ENCODE measurements at regions not wholly inside any gene's neighbourhood (a gene's known extent, or its start where the extent isn't known, plus 50 kb on each side); places are given as distances from the start of the nearest gene placed in this dataset.

DNA sequence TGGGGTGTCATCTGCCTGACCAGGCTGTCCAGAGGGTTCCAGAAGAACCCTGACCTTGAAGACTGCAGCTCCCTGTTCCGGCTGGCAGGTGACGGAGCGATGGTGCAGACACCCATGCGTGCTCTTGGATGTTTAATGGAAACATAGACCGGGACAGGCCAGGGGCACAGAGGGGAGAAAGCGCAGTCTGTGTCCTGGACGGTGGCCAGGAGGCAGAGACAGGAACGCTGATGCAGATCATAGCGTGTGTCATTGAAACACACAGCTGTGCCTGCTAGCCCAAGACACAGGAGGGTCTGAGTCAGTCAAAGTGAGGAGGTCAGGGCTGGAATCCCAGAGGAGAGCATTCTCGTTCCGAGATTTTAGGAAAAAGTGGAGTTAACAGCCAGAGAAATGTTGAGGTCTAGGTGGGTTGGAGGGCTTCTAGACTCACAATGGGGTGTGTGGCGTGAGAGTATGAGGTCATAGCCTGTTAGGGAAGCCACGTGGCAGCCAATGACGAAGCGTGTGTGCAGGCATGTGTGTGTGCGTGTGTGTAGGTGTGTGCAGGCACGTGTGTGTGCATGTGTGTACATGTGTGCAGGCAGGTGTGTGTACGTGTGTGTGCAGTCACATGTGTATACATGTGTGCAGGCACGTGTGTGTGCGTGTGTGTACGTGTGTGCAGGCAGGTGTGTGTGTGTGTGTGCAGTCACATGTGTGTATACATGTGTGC is 167.0 kb downstream of the ERMARD start:
- TF ChIP-seq EZH2 (IDR thresholded peaks at IDR 0.05; ENCODE audit: borderline replicate concordance) (no peak), EZH2phosphoT487 (IDR thresholded peaks at IDR 0.05; ENCODE audit: low read depth, severe bottlenecking, unreplicated experiment) (no peak)
- TF ChIP-seq, protein P1, sequence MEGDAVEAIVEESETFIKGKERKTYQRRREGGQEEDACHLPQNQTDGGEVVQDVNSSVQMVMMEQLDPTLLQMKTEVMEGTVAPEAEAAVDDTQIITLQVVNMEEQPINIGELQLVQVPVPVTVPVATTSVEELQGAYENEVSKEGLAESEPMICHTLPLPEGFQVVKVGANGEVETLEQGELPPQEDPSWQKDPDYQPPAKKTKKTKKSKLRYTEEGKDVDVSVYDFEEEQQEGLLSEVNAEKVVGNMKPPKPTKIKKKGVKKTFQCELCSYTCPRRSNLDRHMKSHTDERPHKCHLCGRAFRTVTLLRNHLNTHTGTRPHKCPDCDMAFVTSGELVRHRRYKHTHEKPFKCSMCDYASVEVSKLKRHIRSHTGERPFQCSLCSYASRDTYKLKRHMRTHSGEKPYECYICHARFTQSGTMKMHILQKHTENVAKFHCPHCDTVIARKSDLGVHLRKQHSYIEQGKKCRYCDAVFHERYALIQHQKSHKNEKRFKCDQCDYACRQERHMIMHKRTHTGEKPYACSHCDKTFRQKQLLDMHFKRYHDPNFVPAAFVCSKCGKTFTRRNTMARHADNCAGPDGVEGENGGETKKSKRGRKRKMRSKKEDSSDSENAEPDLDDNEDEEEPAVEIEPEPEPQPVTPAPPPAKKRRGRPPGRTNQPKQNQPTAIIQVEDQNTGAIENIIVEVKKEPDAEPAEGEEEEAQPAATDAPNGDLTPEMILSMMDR (IDR thresholded peaks at IDR 0.05; ENCODE audit: poor library complexity): no peak
